ENCODE measurements at regions not wholly inside any gene's neighbourhood (a gene's known extent, or its start where the extent isn't known, plus 50 kb on each side); places are given as distances from the start of the nearest gene placed in this dataset.

GRCh38 chr4:111274060-111274459, 651.2 kb upstream of the PITX2 start:
- TF ChIP-seq CTCF (IDR thresholded peaks at IDR 0.05; ENCODE audit: insufficient read depth, low read length, poor library complexity, severe bottlenecking): no peak
- TF ChIP-seq EZH2phosphoT487 (conservative IDR thresholded peaks at IDR 0.05; ENCODE audit: low read length): no peak
